Neural cell (in vitro differentiated cells): ENCODE measurements at regions not wholly inside any gene's neighbourhood (a gene's known extent, or its start where the extent isn't known, plus 50 kb on each side); places are given as distances from the start of the nearest gene placed in this dataset.

Source experiments
- EP300 ChIP-seq: fragments of 450-650 bp; conservative IDR thresholded peaks from 2 replicates; pipeline ENCODE4 v1.6.1; 2014; ENCODE audit warnings: antibody characterized with exemption, mild to moderate bottlenecking, moderate library complexity; ENCODE audit not compliant: poor library complexity, severe bottlenecking
- EZH2 ChIP-seq: fragments of 200-600, 300-800 bp; shearing (Covaris generic), sonication (generic); IDR thresholded peaks from 2 replicates; pipeline ENCODE4 v1.6.1; 2014; ENCODE audit warnings: antibody characterized with exemption, low read length, borderline replicate concordance, mild to moderate bottlenecking; ENCODE audit not compliant: insufficient read depth, poor library complexity, severe bottlenecking
- POLR2AphosphoS5 ChIP-seq: IDR thresholded peaks from 2 replicates; pipeline ENCODE4 v1.6.1; 2012
- RAD21 ChIP-seq: fragments of 450-650 bp; conservative IDR thresholded peaks from 2 replicates; pipeline ENCODE4 v1.6.1; 2014; ENCODE audit warnings: antibody characterized with exemption, mild to moderate bottlenecking, moderate library complexity
- REST ChIP-seq: IDR thresholded peaks from 2 replicates; pipeline ENCODE4 v1.6.1; 2012; ENCODE audit warnings: borderline replicate concordance
- TF ChIP-seq, protein P1 (sequence below): fragments of 450-650 bp; IDR thresholded peaks from 2 replicates; pipeline ENCODE4 v1.5.1; 2014; ENCODE audit warnings: antibody characterized with exemption, mild to moderate bottlenecking, moderate library complexity; ENCODE audit not compliant: poor library complexity, severe bottlenecking

GRCh38 chr22:27557286-27558008 is 244.1 kb downstream of the MN1 start:
- TF ChIP-seq, protein P1, sequence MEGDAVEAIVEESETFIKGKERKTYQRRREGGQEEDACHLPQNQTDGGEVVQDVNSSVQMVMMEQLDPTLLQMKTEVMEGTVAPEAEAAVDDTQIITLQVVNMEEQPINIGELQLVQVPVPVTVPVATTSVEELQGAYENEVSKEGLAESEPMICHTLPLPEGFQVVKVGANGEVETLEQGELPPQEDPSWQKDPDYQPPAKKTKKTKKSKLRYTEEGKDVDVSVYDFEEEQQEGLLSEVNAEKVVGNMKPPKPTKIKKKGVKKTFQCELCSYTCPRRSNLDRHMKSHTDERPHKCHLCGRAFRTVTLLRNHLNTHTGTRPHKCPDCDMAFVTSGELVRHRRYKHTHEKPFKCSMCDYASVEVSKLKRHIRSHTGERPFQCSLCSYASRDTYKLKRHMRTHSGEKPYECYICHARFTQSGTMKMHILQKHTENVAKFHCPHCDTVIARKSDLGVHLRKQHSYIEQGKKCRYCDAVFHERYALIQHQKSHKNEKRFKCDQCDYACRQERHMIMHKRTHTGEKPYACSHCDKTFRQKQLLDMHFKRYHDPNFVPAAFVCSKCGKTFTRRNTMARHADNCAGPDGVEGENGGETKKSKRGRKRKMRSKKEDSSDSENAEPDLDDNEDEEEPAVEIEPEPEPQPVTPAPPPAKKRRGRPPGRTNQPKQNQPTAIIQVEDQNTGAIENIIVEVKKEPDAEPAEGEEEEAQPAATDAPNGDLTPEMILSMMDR, result no peak
- no peak for TF ChIP-seq POLR2AphosphoS5
- TF ChIP-seq EP300, result no peak
- TF ChIP-seq RAD21, result no peak
- no peak for TF ChIP-seq REST
- no peak for TF ChIP-seq EZH2
